Keratinocyte (primary cell): ENCODE measurements at regions not wholly inside any gene's neighbourhood (a gene's known extent, or its start where the extent isn't known, plus 50 kb on each side); places are given as distances from the start of the nearest gene placed in this dataset.

Source experiments
- DNase-seq: peaks from one replicate; pipeline ENCODE4 v3.0.0-alpha.2; 2011; ENCODE audit warnings: low read depth, missing footprints, low spot score
- FAIRE-seq: peaks from 2 replicates; lab custom pipeline; 2011; peaks lifted over from hg19 to GRCh38; lab: Jason Lieb, UNC
- H2AFZ ChIP-seq: 2 replicates; pipeline ENCODE4 v1.6.0; 2012; ENCODE audit warnings: low read length, control low read depth, inconsistent platforms; ENCODE audit not compliant: control insufficient read depth
- H3K27ac ChIP-seq: 2 replicates; pipeline ENCODE4 v1.5.1; 2011; ENCODE audit warnings: low read length; ENCODE audit not compliant: control insufficient read depth, insufficient read depth
- H3K27me3 ChIP-seq: 3 replicates; pipeline ENCODE4 v1.6.0; 2011; ENCODE audit warnings: low read length; ENCODE audit not compliant: control insufficient read depth, insufficient read depth; ENCODE audit errors: extremely low read depth
- H3K36me3 ChIP-seq, 2 experiments: 2 replicates in 1 of 2; 3 replicates in 1 of 2; pipeline ENCODE4 v1.5.1; 2011; ENCODE audit warnings: low read length in 2 of 2, mild to moderate bottlenecking in 1 of 2; ENCODE audit not compliant: control insufficient read depth in 2 of 2, insufficient read depth in 2 of 2; ENCODE audit errors: extremely low read depth in 1 of 2
- H3K4me1 ChIP-seq: 3 replicates; pipeline ENCODE4 v1.5.1; 2011; ENCODE audit warnings: low read length; ENCODE audit not compliant: control insufficient read depth, insufficient read depth; ENCODE audit errors: extremely low read depth
- H3K4me2 ChIP-seq: 3 replicates; pipeline ENCODE4 v1.6.0; 2011; ENCODE audit warnings: low read depth, low read length; ENCODE audit not compliant: control insufficient read depth, insufficient read depth; ENCODE audit errors: extremely low read depth
- H3K4me3 ChIP-seq, 3 experiments: fragments of 200-600 bp in 1 of 3; sonication (generic) in 1 of 3; 2 replicates in 2 of 3; 3 replicates in 1 of 3; pipeline ENCODE4 v1.5.1; 2011 to 2016; ENCODE audit warnings: low read length in 3 of 3, mild to moderate bottlenecking in 3 of 3, control low read depth in 2 of 3, inconsistent platforms in 1 of 3, low read depth in 1 of 3, mixed read lengths in 1 of 3, mixed run types in 1 of 3, moderate library complexity in 1 of 3; ENCODE audit not compliant: control insufficient read depth in 2 of 3, insufficient read depth in 2 of 3; ENCODE audit errors: extremely low read depth in 1 of 3
- H3K79me2 ChIP-seq: 2 replicates; pipeline ENCODE4 v1.6.0; 2012; ENCODE audit warnings: low read length; ENCODE audit not compliant: control insufficient read depth, insufficient read depth
- H3K9ac ChIP-seq: 3 replicates; pipeline ENCODE4 v1.6.0; 2011; ENCODE audit warnings: low read length; ENCODE audit not compliant: control insufficient read depth, insufficient read depth; ENCODE audit errors: extremely low read depth
- H3K9me1 ChIP-seq: 3 replicates; pipeline ENCODE4 v1.6.0; 2011; ENCODE audit warnings: low read length; ENCODE audit not compliant: control insufficient read depth, insufficient read depth; ENCODE audit errors: extremely low read depth
- H3K9me3 ChIP-seq: 2 replicates; pipeline ENCODE4 v1.5.1; 2012; ENCODE audit warnings: low read depth, low read length; ENCODE audit not compliant: control insufficient read depth
- H4K20me1 ChIP-seq: 3 replicates; pipeline ENCODE4 v1.6.0; 2011; ENCODE audit warnings: low read length; ENCODE audit not compliant: control insufficient read depth, insufficient read depth; ENCODE audit errors: extremely low read depth
- EZH2 ChIP-seq: IDR thresholded peaks from one replicate; pipeline ENCODE4 v1.6.1; 2012; ENCODE audit warnings: inconsistent platforms, mild to moderate bottlenecking, low read length, moderate library complexity
- dilution Hi-C: fragments of 300-500 bp; cut with MboI; formaldehyde crosslinking; loops from one replicate; pipeline ENCODE4 v1.7.0; 2020; ENCODE audit warnings: low sequenced_read_pairs; ENCODE audit not compliant: extremely low pct_ligation_motif_present
- TF ChIP-seq, protein P1 (sequence below), 3 experiments: IDR thresholded peaks in 1 of 3; conservative IDR thresholded peaks in 1 of 3; optimal IDR thresholded peaks in 1 of 3; 2 replicates in 2 of 3; 3 replicates in 1 of 3; pipeline versions ENCODE3 to v1.5.1; 2011; ENCODE audit warnings: low read length in 3 of 3, mild to moderate bottlenecking in 3 of 3, moderate library complexity in 2 of 3, control low read depth in 1 of 3, inconsistent platforms in 1 of 3; ENCODE audit not compliant: insufficient read depth in 2 of 3; ENCODE audit errors: extremely low read depth in 1 of 3

DNA sequence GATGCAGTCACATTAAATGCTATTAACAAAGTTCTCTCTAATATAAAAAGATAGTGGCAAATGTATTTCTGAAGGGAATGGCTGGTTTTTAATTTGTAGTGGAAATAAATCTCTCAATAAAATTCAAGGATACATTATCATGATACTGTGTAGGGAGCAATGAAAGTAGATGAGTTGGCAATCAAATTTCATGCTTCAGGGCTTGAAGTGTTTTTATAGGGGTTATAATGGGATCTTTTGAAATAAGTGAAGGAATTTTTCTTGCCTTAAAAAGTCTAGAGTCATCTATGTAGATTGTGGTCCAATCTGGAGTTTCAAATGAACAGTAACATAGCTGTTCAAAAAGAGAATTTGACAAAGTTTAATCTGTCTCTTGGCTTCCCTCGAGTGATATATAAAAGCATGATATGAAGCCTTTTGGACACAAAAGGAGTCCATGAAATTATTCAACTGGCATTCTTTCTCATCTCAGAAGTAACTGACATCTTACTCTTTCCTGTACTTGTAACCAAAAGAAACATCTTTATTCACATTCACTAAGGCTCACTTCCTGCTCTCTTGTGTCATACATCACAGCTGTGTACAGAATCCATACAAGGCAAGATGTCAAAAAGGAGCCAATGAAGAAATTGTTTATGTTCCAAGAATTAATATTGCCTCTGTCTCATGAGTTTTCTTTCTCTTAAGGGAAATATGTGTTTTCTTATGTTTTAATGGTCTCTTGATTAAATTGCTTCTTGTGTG is 591.0 kb upstream of the GJE1 start:
- Histone ChIP-seq H3K36me3 (no peaks in the 10 kb centered on the region), H3K9me3 (no peaks in the 10 kb centered on the region), H3K9me1 (no peaks in the 10 kb centered on the region), H3K27me3 (no peaks in the 10 kb centered on the region), H3K79me2 (no peaks in the 10 kb centered on the region), H3K4me2 (no peak overlapping the region), H3K9ac (no peak overlapping the region), H3K4me3 (no peak overlapping the region), H2AFZ (no peak overlapping the region), H4K20me1 (no peaks in the 10 kb centered on the region), H3K4me1 (no peaks in the 10 kb centered on the region), H3K27ac (no peak overlapping the region)
- TF ChIP-seq, protein P1, sequence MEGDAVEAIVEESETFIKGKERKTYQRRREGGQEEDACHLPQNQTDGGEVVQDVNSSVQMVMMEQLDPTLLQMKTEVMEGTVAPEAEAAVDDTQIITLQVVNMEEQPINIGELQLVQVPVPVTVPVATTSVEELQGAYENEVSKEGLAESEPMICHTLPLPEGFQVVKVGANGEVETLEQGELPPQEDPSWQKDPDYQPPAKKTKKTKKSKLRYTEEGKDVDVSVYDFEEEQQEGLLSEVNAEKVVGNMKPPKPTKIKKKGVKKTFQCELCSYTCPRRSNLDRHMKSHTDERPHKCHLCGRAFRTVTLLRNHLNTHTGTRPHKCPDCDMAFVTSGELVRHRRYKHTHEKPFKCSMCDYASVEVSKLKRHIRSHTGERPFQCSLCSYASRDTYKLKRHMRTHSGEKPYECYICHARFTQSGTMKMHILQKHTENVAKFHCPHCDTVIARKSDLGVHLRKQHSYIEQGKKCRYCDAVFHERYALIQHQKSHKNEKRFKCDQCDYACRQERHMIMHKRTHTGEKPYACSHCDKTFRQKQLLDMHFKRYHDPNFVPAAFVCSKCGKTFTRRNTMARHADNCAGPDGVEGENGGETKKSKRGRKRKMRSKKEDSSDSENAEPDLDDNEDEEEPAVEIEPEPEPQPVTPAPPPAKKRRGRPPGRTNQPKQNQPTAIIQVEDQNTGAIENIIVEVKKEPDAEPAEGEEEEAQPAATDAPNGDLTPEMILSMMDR (optimal IDR thresholded peaks at IDR 0.05 in 1 of 3, IDR thresholded peaks at IDR 0.05 in 1 of 3, conservative IDR thresholded peaks at IDR 0.05 in 1 of 3; ENCODE audit: extremely low read depth in 1 of 3, insufficient read depth in 2 of 3, low read length in 3 of 3) = no peak
- no peak for TF ChIP-seq EZH2
- FAIRE-seq (peak; percentile 13), DNase-seq (no peak)
- dilution Hi-C loops = no loop called here

DNA sequence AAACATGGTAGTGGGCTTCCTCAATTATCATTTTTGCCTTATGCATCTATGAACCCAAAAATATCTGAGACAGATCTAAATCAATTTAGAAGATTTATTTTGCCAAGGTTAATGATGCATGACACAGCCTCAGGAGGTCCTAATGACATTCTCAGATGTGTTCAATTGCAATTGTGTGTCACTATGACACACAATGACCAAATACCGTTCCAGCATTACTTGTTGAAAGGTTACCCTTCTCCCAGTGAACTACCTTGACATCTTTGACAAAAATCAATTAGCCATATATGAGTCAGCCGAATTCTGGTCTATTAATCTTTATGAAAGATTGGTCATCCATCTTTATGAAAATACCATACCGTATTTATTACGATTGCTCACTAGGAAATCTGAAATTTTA is 592.5 kb upstream of the GJE1 start:
- H3K27ac ChIP-seq = no peak overlapping the region
- H3K4me3 ChIP-seq = no peak overlapping the region
- no peak for TF ChIP-seq EZH2
- TF ChIP-seq, protein P1 (optimal IDR thresholded peaks at IDR 0.05 in 1 of 3, IDR thresholded peaks at IDR 0.05 in 1 of 3, conservative IDR thresholded peaks at IDR 0.05 in 1 of 3; ENCODE audit: extremely low read depth in 1 of 3, insufficient read depth in 2 of 3, low read length in 3 of 3) = no peak
- no peaks in the 10 kb centered on the region for H3K79me2 ChIP-seq
- H3K9me1 ChIP-seq = no peaks in the 10 kb centered on the region
- H4K20me1 ChIP-seq = no peaks in the 10 kb centered on the region
- H2AFZ ChIP-seq = no peak overlapping the region
- H3K4me1 ChIP-seq = no peaks in the 10 kb centered on the region
- H3K4me2 ChIP-seq = no peak overlapping the region
- dilution Hi-C loops = no loop called here
- no peaks in the 10 kb centered on the region for H3K27me3 ChIP-seq
- H3K9me3 ChIP-seq = no peaks in the 10 kb centered on the region
- no peaks in the 10 kb centered on the region for H3K36me3 ChIP-seq
- H3K9ac ChIP-seq = no peak overlapping the region
- no peak for FAIRE-seq
- DNase-seq = no peak
